Neural progenitor cell (in vitro differentiated cells): ENCODE measurements at regions not wholly inside any gene's neighbourhood (a gene's known extent, or its start where the extent isn't known, plus 50 kb on each side); places are given as distances from the start of the nearest gene placed in this dataset.

ENCODE experiments used
- DNase-seq: peaks from one replicate; pipeline ENCODE4 v3.0.0-alpha.2; 2016; ENCODE audit warnings: low spot score
- H2AFZ ChIP-seq: fragments of 200-600 bp; sonication (generic); replicated peaks from 2 replicates; pipeline ENCODE4 v1.6.1; 2016; ENCODE audit warnings: antibody characterized with exemption
- H3F3A ChIP-seq: fragments of 200-600 bp; sonication (generic); 2 replicates; pipeline ENCODE4 v1.6.1; 2016; ENCODE audit warnings: antibody characterized with exemption, low read depth
- H3K27ac ChIP-seq: fragments of 200-600 bp; sonication (generic); 2 replicates; pipeline ENCODE4 v1.5.1; 2016; ENCODE audit warnings: mild to moderate bottlenecking
- H3K27me3 ChIP-seq: fragments of 200-600 bp; sonication (generic); 2 replicates; pipeline ENCODE4 v1.6.1; 2016; ENCODE audit warnings: mild to moderate bottlenecking, moderate library complexity
- H3K36me3 ChIP-seq: fragments of 200-600 bp; sonication (generic); 2 replicates; pipeline ENCODE4 v1.5.1; 2016
- H3K4me1 ChIP-seq: fragments of 200-600 bp; sonication (generic); 2 replicates; pipeline ENCODE4 v1.6.1; 2016; ENCODE audit warnings: mixed run types
- H3K4me2 ChIP-seq: fragments of 200-600 bp; sonication (generic); 2 replicates; pipeline ENCODE4 v1.6.1; 2016
- H3K4me3 ChIP-seq: fragments of 200-600 bp; sonication (generic); 2 replicates; pipeline ENCODE4 v1.5.1; 2016
- H3K79me2 ChIP-seq: fragments of 200-600 bp; sonication (generic); 2 replicates; pipeline ENCODE4 v1.6.1; 2016; ENCODE audit warnings: low read depth
- H3K9ac ChIP-seq: fragments of 200-600 bp; sonication (generic); 2 replicates; pipeline ENCODE4 v1.6.1; 2016
- H3K9me3 ChIP-seq: fragments of 200-600 bp; sonication (generic); 2 replicates; pipeline ENCODE4 v1.5.1; 2016; ENCODE audit warnings: low read depth
- H4K20me1 ChIP-seq: fragments of 200-600 bp; sonication (generic); 2 replicates; pipeline ENCODE4 v1.6.1; 2016; ENCODE audit warnings: low read depth
- H3K27ac Mint-ChIP-seq: 3 replicates; pipeline ENCODE4 v1.8.0; 2021; ENCODE audit warnings: mixed read lengths
- H3K27me3 Mint-ChIP-seq: 2 replicates; pipeline ENCODE4 v1.8.0; 2022; ENCODE audit warnings: low read depth, mild to moderate bottlenecking, inconsistent platforms, moderate library complexity, mixed read lengths; ENCODE audit not compliant: insufficient read depth
- H3K36me3 Mint-ChIP-seq: 3 replicates; pipeline ENCODE4 v1.8.0; 2021; ENCODE audit warnings: mixed read lengths
- H3K4me1 Mint-ChIP-seq: 3 replicates; pipeline ENCODE4 v1.8.0; 2021; ENCODE audit warnings: mixed read lengths
- H3K4me3 Mint-ChIP-seq: 3 replicates; pipeline ENCODE4 v1.8.0; 2021; ENCODE audit warnings: mild to moderate bottlenecking, moderate library complexity, mixed read lengths
- H3K9me3 Mint-ChIP-seq: 3 replicates; pipeline ENCODE4 v1.8.0; 2020; ENCODE audit warnings: mixed read lengths
- EZH2 ChIP-seq: fragments of 200-600 bp; sonication (generic); IDR thresholded peaks from 2 replicates; pipeline ENCODE4 v1.6.1; 2017; ENCODE audit warnings: antibody characterized with exemption, mild to moderate bottlenecking, moderate library complexity
- EZH2phosphoT487 ChIP-seq: fragments of 200-600 bp; sonication (generic); IDR thresholded peaks from 2 replicates; pipeline ENCODE4 v1.6.1; 2017; ENCODE audit warnings: antibody characterized with exemption
- TF ChIP-seq, protein P1 (sequence below): fragments of 200-600 bp; sonication (generic); IDR thresholded peaks from 2 replicates; pipeline ENCODE4 v1.5.1; 2017; ENCODE audit warnings: antibody characterized with exemption, mild to moderate bottlenecking

GRCh38 chr2:221973502-221973901, 325.3 kb downstream of the PAX3 start:
- Histone ChIP-seq H3K9ac (no peak overlapping the region), H3K27ac (no peak overlapping the region), H3K4me3 (no peak overlapping the region), H3K27me3 (no peaks in the 10 kb centered on the region), H3K79me2 (no peaks in the 10 kb centered on the region), H3F3A (no peaks in the 10 kb centered on the region), H3K36me3 (no peaks in the 10 kb centered on the region), H3K4me1 (peaks cover 18% of the 10 kb centered on the region), H3K4me2 (no peak overlapping the region), H3K9me3 (no peaks in the 10 kb centered on the region), H2AFZ (no peak overlapping the region), H4K20me1 (no peaks in the 10 kb centered on the region)
- no peaks in the 10 kb centered on the region for H3K36me3 Mint-ChIP-seq
- no peaks in the 10 kb centered on the region for H3K9me3 Mint-ChIP-seq
- H3K4me1 Mint-ChIP-seq, result peaks cover 2% of the 10 kb centered on the region
- H3K27ac Mint-ChIP-seq, result no peak overlapping the region
- H3K4me3 Mint-ChIP-seq, result no peak overlapping the region
- H3K27me3 Mint-ChIP-seq, result no peaks in the 10 kb centered on the region
- DNase-seq, result no peak
- TF ChIP-seq EZH2 (no peak), EZH2phosphoT487 (no peak)
- TF ChIP-seq, protein P1, sequence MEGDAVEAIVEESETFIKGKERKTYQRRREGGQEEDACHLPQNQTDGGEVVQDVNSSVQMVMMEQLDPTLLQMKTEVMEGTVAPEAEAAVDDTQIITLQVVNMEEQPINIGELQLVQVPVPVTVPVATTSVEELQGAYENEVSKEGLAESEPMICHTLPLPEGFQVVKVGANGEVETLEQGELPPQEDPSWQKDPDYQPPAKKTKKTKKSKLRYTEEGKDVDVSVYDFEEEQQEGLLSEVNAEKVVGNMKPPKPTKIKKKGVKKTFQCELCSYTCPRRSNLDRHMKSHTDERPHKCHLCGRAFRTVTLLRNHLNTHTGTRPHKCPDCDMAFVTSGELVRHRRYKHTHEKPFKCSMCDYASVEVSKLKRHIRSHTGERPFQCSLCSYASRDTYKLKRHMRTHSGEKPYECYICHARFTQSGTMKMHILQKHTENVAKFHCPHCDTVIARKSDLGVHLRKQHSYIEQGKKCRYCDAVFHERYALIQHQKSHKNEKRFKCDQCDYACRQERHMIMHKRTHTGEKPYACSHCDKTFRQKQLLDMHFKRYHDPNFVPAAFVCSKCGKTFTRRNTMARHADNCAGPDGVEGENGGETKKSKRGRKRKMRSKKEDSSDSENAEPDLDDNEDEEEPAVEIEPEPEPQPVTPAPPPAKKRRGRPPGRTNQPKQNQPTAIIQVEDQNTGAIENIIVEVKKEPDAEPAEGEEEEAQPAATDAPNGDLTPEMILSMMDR, result no peak

DNA sequence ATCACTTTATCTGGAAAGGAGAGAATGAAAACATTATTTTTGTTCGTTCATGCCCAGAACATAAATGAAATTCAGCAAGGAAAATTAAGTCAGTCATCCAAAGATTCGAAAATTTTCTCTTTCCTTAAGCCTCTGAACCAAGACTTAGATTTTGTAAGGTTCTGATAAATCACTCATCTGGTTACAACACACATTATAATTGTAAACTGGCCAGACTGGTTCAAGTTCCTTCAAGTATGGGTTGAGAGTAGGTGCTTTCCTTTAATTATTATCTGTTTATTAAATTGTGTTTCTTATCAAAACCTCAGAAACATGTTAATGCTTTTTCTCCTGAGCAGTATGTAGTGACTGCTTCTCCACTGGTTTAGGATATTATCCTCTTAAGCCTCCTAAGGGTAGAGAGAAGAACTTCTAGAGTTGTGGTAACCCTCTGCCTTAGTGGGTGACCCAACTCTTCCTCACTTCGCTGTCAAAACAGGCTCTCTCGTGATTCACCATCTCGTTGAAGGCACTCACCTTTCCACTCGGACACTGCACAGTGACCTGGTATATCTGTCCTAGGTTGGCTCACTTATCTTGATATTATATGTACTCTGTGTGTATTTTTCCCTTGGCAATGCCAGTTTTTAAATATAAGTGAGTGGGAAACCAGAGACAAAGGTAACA, 325.9 kb downstream of the PAX3 start:
- H3K27me3 ChIP-seq, result no peaks in the 10 kb centered on the region
- no peak overlapping the region for H3K4me3 Mint-ChIP-seq
- no peak overlapping the region for H3K4me2 ChIP-seq
- H3K4me1 ChIP-seq, result peaks cover 21% of the 10 kb centered on the region
- H3K9me3 ChIP-seq, result no peaks in the 10 kb centered on the region
- TF ChIP-seq, protein P1, result no peak
- TF ChIP-seq EZH2phosphoT487 (no peak), EZH2 (no peak)
- H3K27ac Mint-ChIP-seq, result no peak overlapping the region
- no peaks in the 10 kb centered on the region for H4K20me1 ChIP-seq
- no peak for DNase-seq
- no peaks in the 10 kb centered on the region for H3K27me3 Mint-ChIP-seq
- no peaks in the 10 kb centered on the region for H3K36me3 ChIP-seq
- H3K79me2 ChIP-seq, result no peaks in the 10 kb centered on the region
- H2AFZ ChIP-seq, result no peak overlapping the region
- no peak overlapping the region for H3K27ac ChIP-seq
- no peak overlapping the region for H3K9ac ChIP-seq
- peaks cover 6% of the 10 kb centered on the region for H3K4me1 Mint-ChIP-seq
- H3K36me3 Mint-ChIP-seq, result no peaks in the 10 kb centered on the region
- H3K4me3 ChIP-seq, result no peak overlapping the region
- no peaks in the 10 kb centered on the region for H3K9me3 Mint-ChIP-seq
- H3F3A ChIP-seq, result no peaks in the 10 kb centered on the region

DNA sequence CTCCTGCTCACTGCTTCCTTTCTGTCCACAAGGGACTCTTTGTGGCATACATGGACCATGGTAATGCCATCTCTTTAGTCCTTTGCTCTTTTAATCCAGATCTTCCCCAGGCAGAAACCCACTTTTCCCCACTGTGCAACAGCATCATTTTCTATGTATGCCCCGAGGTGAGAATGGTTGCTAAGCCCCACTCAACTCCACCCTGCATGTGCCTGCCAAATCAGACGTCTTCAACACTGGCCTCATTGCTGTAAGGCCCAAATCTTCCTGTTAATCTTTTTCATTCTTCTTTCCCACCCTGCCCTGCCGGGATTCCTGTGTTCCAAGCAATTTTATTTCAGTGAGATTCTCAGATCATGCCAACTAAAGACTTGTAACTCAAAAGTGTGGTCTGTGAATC, 328.4 kb downstream of the PAX3 start:
- peaks cover 26% of the 10 kb centered on the region for H3K4me1 ChIP-seq
- Mint-ChIP-seq H3K9me3 (no peaks in the 10 kb centered on the region), H3K4me3 (no peak overlapping the region), H3K27ac (no peak overlapping the region), H3K36me3 (no peaks in the 10 kb centered on the region), H3K4me1 (peaks cover 22% of the 10 kb centered on the region), H3K27me3 (no peaks in the 10 kb centered on the region)
- no peaks in the 10 kb centered on the region for H3K27me3 ChIP-seq
- no peaks in the 10 kb centered on the region for H4K20me1 ChIP-seq
- H3K27ac ChIP-seq, result no peak overlapping the region
- no peak overlapping the region for H3K9ac ChIP-seq
- no peak overlapping the region for H2AFZ ChIP-seq
- no peak overlapping the region for H3K4me3 ChIP-seq
- TF ChIP-seq EZH2, result no peak
- TF ChIP-seq EZH2phosphoT487, result no peak
- TF ChIP-seq, protein P1, result no peak
- DNase-seq, result no peak
- H3K4me2 ChIP-seq, result no peak overlapping the region
- H3F3A ChIP-seq, result no peaks in the 10 kb centered on the region
- no peaks in the 10 kb centered on the region for H3K36me3 ChIP-seq
- no peaks in the 10 kb centered on the region for H3K9me3 ChIP-seq
- no peaks in the 10 kb centered on the region for H3K79me2 ChIP-seq
